ENCODE measurements at regions not wholly inside any gene's neighbourhood (a gene's known extent, or its start where the extent isn't known, plus 50 kb on each side); places are given as distances from the start of the nearest gene placed in this dataset.

DNA sequence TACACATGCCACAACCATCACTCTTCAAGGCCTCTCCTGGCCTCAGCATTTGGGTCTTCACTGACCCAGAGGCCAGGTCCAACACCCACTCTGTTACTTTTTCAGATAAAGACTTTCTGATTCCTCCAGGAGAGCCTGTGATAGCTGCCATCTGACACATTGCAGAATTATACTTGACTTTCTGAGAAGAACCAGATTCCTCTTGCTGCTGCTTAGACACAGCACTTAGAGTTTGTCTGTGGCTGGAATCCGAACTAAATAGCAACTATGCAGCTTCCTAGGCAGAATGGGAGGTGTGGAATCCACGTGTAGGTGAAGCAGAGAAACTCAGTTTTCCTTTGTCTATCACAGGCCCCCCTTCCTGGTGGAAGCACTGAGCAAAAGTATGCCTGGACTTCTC is 344.7 kb upstream of the SLC30A5 start:
- no peaks in the 10 kb centered on the region for H3K9me2 ChIP-seq (ENCODE audit: insufficient read depth)

DNA sequence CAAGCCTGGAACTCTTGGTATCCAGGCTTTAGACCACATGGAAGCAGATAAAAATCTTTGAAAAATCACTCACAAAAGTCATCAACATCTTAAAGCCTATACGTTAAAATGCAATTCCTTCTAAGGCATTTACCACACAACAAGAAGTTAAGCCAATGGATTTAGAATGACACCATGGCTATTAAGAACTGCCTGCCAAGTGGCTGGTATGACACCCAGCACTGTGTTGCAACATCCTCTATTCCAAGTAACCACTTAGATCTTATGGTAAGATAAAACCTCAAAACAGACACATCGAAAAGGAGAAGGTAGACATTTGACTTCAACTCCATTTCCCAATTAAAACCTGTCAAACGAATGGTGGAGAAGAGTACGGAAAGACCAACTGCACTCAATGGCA is 344.2 kb upstream of the SLC30A5 start:
- Histone ChIP-seq H3K9me2 (ENCODE audit: insufficient read depth) (no peaks in the 10 kb centered on the region), H3K27ac (ENCODE audit: low read depth, low read length) (no peak overlapping the region), H3K27me3 (ENCODE audit: insufficient read depth, low read length) (no peaks in the 10 kb centered on the region), H3K4me2 (ENCODE audit: low read length) (no peak overlapping the region), H3K79me2 (ENCODE audit: insufficient read depth, low read length) (no peaks in the 10 kb centered on the region), H3K4me1 (ENCODE audit: control insufficient read depth in 1 of 2, insufficient read depth in 2 of 2, low read length in 2 of 2) (no peaks in the 10 kb centered on the region), H4K20me1 (ENCODE audit: insufficient read depth) (no peaks in the 10 kb centered on the region), H3K9ac (ENCODE audit: low read length) (no peak overlapping the region), H2AFZ (ENCODE audit: low read depth, low read length, poor library complexity, severe bottlenecking) (no peak overlapping the region), H3K4me3 (replicated peaks in 1 of 2; ENCODE audit: low read depth in 1 of 2, low read length in 2 of 2) (no peak overlapping the region), H3K36me3 (ENCODE audit: control insufficient read depth in 1 of 2, insufficient read depth in 2 of 2, low read length in 2 of 2) (no peaks in the 10 kb centered on the region), H3K9me3 (ENCODE audit: control insufficient read depth in 1 of 2, insufficient read depth in 1 of 2, low read depth in 1 of 2, low read length in 2 of 2) (no peaks in the 10 kb centered on the region)
- ChIA-PET POLR2A (no interaction called here), RAD21 (ENCODE audit: low non-redundant PET in 1 of 2, low total read pairs in 2 of 2, uncharacterized antibody in 2 of 2, unreplicated experiment in 2 of 2) (no interaction called here), CTCF (no interaction called here)
- no peak for DNase-seq (ENCODE audit: low read depth, low spot score)
- intact Hi-C loops (cut with micrococcal nuclease) = loop anchor here (5.0 to 10.0 kb wide), 2 partner anchors 65 to 462 kb away; no protein-coding TSS in a partner anchor
- BruUV-seq (replicated peaks) = no TSS peak
- TF ChIP-seq YY1 (IDR thresholded peaks at IDR 0.05; ENCODE audit: extremely low read depth, insufficient replicate concordance, low read depth, low read length) (no peak), RAD21 (IDR thresholded peaks at IDR 0.05; ENCODE audit: low read depth) (no peak), EZH2phosphoT487 (IDR thresholded peaks at IDR 0.05; ENCODE audit: borderline replicate concordance) (no peak), ZNF274 (IDR thresholded peaks at IDR 0.05; ENCODE audit: low read depth, low read length) (no peak)
- TF ChIP-seq, protein P1, sequence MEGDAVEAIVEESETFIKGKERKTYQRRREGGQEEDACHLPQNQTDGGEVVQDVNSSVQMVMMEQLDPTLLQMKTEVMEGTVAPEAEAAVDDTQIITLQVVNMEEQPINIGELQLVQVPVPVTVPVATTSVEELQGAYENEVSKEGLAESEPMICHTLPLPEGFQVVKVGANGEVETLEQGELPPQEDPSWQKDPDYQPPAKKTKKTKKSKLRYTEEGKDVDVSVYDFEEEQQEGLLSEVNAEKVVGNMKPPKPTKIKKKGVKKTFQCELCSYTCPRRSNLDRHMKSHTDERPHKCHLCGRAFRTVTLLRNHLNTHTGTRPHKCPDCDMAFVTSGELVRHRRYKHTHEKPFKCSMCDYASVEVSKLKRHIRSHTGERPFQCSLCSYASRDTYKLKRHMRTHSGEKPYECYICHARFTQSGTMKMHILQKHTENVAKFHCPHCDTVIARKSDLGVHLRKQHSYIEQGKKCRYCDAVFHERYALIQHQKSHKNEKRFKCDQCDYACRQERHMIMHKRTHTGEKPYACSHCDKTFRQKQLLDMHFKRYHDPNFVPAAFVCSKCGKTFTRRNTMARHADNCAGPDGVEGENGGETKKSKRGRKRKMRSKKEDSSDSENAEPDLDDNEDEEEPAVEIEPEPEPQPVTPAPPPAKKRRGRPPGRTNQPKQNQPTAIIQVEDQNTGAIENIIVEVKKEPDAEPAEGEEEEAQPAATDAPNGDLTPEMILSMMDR (IDR thresholded peaks at IDR 0.05 in 2 of 3, conservative IDR thresholded peaks at IDR 0.05 in 1 of 3; ENCODE audit: borderline replicate concordance in 1 of 3, insufficient read depth in 1 of 3, low read depth in 2 of 3, low read length in 2 of 3) = no peak
- TF ChIP-seq, protein P2, sequence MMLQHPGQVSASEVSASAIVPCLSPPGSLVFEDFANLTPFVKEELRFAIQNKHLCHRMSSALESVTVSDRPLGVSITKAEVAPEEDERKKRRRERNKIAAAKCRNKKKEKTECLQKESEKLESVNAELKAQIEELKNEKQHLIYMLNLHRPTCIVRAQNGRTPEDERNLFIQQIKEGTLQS (IDR thresholded peaks at IDR 0.05) = no peak
- TF ChIP-seq, protein P3, sequence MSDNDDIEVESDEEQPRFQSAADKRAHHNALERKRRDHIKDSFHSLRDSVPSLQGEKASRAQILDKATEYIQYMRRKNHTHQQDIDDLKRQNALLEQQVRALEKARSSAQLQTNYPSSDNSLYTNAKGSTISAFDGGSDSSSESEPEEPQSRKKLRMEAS (IDR thresholded peaks at IDR 0.05) = no peak
- ATAC-seq = no peak

More for the DNA sequence above, 344.7 kb upstream of the SLC30A5 start:
- H2AFZ ChIP-seq (ENCODE audit: low read depth, low read length, poor library complexity, severe bottlenecking) = no peak overlapping the region
- H3K4me1 ChIP-seq (ENCODE audit: control insufficient read depth in 1 of 2, insufficient read depth in 2 of 2, low read length in 2 of 2) = no peaks in the 10 kb centered on the region
- H3K4me2 ChIP-seq (ENCODE audit: low read length) = no peak overlapping the region
- no peaks in the 10 kb centered on the region for H3K36me3 ChIP-seq (ENCODE audit: control insufficient read depth in 1 of 2, insufficient read depth in 2 of 2, low read length in 2 of 2)
- DNase-seq (ENCODE audit: low read depth, low spot score) = no peak
- TF ChIP-seq, protein P1 (IDR thresholded peaks at IDR 0.05 in 2 of 3, conservative IDR thresholded peaks at IDR 0.05 in 1 of 3; ENCODE audit: borderline replicate concordance in 1 of 3, insufficient read depth in 1 of 3, low read depth in 2 of 3, low read length in 2 of 3) = no peak
- TF ChIP-seq EGR1 (IDR thresholded peaks at IDR 0.05; ENCODE audit: low read depth) (no peak), ELF1 (IDR thresholded peaks at IDR 0.05; ENCODE audit: borderline replicate concordance, low read depth) (no peak)
- CTCF ChIA-PET = no interaction called here
- no peak overlapping the region for H3K27ac ChIP-seq (ENCODE audit: low read depth, low read length)
- H3K79me2 ChIP-seq (ENCODE audit: insufficient read depth, low read length) = no peaks in the 10 kb centered on the region
- H3K4me3 ChIP-seq (replicated peaks in 1 of 2; ENCODE audit: low read depth in 1 of 2, low read length in 2 of 2) = no peak overlapping the region
- RAD21 ChIA-PET (ENCODE audit: low non-redundant PET in 1 of 2, low total read pairs in 2 of 2, uncharacterized antibody in 2 of 2, unreplicated experiment in 2 of 2) = no interaction called here
- no peak for ATAC-seq
- no peaks in the 10 kb centered on the region for H3K9me3 ChIP-seq (ENCODE audit: control insufficient read depth in 1 of 2, insufficient read depth in 1 of 2, low read depth in 1 of 2, low read length in 2 of 2)
- H4K20me1 ChIP-seq (ENCODE audit: insufficient read depth) = no peaks in the 10 kb centered on the region
- POLR2A ChIA-PET = no interaction called here
- intact Hi-C loops (cut with micrococcal nuclease) = loop anchor here (5.0 kb wide), 1 partner anchor 462 kb away; no protein-coding TSS in a partner anchor
- no peak overlapping the region for H3K9ac ChIP-seq (ENCODE audit: low read length)
- BruUV-seq (replicated peaks) = no TSS peak
- H3K27me3 ChIP-seq (ENCODE audit: insufficient read depth, low read length) = no peaks in the 10 kb centered on the region

All from HCT116 (cell line).